OCI-LY1 (cell line): ENCODE measurements at regions not wholly inside any gene's neighbourhood (a gene's known extent, or its start where the extent isn't known, plus 50 kb on each side); places are given as distances from the start of the nearest gene placed in this dataset.

ENCODE experiments used
- CTCF ChIP-seq: fragments of 200-600 bp; sonication (generic), shearing (Covaris generic); IDR thresholded peaks from 2 replicates; pipeline ENCODE4 v1.5.1; 2017; ENCODE audit warnings: mild to moderate bottlenecking, antibody characterized with exemption, low read length, moderate library complexity, mixed read lengths
- EZH2 ChIP-seq: fragments of 200-600 bp; sonication (generic), shearing (Covaris generic); IDR thresholded peaks from 2 replicates; pipeline ENCODE4 v1.8.0; 2017; ENCODE audit warnings: borderline replicate concordance, mixed run types, mild to moderate bottlenecking, antibody characterized with exemption, low read length, moderate library complexity, mixed read lengths

- TF ChIP-seq CTCF = no peak
- TF ChIP-seq EZH2 = no peak
Measured at GRCh38 chr13:53901593-53901992, 873.0 kb downstream of the OLFM4 start.
